ENCODE measurements at regions not wholly inside any gene's neighbourhood (a gene's known extent, or its start where the extent isn't known, plus 50 kb on each side); places are given as distances from the start of the nearest gene placed in this dataset.

GRCh38 chr3:84510007-84510406 is 448.8 kb upstream of the CADM2 start:
- TF ChIP-seq SIN3A (IDR thresholded peaks at IDR 0.05; ENCODE audit: borderline replicate concordance, low read depth, low read length) (no peak), TCF12 (IDR thresholded peaks at IDR 0.05) (no peak), JUND (IDR thresholded peaks at IDR 0.05) (no peak), YY1 (IDR thresholded peaks at IDR 0.05; ENCODE audit: low read depth) (no peak)
- TF ChIP-seq, protein P1, sequence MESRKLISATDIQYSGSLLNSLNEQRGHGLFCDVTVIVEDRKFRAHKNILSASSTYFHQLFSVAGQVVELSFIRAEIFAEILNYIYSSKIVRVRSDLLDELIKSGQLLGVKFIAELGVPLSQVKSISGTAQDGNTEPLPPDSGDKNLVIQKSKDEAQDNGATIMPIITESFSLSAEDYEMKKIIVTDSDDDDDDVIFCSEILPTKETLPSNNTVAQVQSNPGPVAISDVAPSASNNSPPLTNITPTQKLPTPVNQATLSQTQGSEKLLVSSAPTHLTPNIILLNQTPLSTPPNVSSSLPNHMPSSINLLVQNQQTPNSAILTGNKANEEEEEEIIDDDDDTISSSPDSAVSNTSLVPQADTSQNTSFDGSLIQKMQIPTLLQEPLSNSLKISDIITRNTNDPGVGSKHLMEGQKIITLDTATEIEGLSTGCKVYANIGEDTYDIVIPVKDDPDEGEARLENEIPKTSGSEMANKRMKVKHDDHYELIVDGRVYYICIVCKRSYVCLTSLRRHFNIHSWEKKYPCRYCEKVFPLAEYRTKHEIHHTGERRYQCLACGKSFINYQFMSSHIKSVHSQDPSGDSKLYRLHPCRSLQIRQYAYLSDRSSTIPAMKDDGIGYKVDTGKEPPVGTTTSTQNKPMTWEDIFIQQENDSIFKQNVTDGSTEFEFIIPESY (IDR thresholded peaks at IDR 0.05; ENCODE audit: borderline replicate concordance, low read depth) = no peak
